H9 (cell line): ENCODE measurements at regions not wholly inside any gene's neighbourhood (a gene's known extent, or its start where the extent isn't known, plus 50 kb on each side); places are given as distances from the start of the nearest gene placed in this dataset.

Experiments
- DNase-seq: peaks from one replicate; pipeline ENCODE4 v3.0.0-alpha.2; 2017
- H2AFZ ChIP-seq: one replicate; pipeline ENCODE4 v1.6.1; 2013; ENCODE audit warnings: mild to moderate bottlenecking, low read length, control low read depth, moderate library complexity
- H2AK5ac ChIP-seq: 2 replicates; pipeline ENCODE4 v1.6.1; 2013; ENCODE audit warnings: low read length, control low read depth, mixed read lengths; ENCODE audit not compliant: insufficient read length
- H2BK120ac ChIP-seq: one replicate; pipeline ENCODE4 v1.6.1; 2013; ENCODE audit warnings: low read depth, mild to moderate bottlenecking, low read length, control low read depth, inconsistent platforms; ENCODE audit not compliant: poor library complexity, severe bottlenecking
- H2BK12ac ChIP-seq: 2 replicates; pipeline ENCODE4 v1.6.1; 2013; ENCODE audit warnings: low read length, control low read depth, mixed read lengths, low read depth; ENCODE audit not compliant: insufficient read length
- H2BK15ac ChIP-seq: 2 replicates; pipeline ENCODE4 v1.6.1; 2013; ENCODE audit warnings: low read depth, low read length, control low read depth
- H2BK20ac ChIP-seq: one replicate; pipeline ENCODE4 v1.6.1; 2013; ENCODE audit warnings: low read depth, mild to moderate bottlenecking, low read length, control low read depth, inconsistent platforms; ENCODE audit not compliant: poor library complexity, severe bottlenecking
- H2BK5ac ChIP-seq: 2 replicates; pipeline ENCODE4 v1.6.1; 2013; ENCODE audit warnings: low read length, control low read depth, mixed read lengths; ENCODE audit not compliant: insufficient read length
- H3K14ac ChIP-seq: 2 replicates; pipeline ENCODE4 v1.6.1; 2013; ENCODE audit warnings: low read length, control low read depth; ENCODE audit not compliant: insufficient read depth
- H3K18ac ChIP-seq: 2 replicates; pipeline ENCODE4 v1.6.1; 2013; ENCODE audit warnings: low read depth, mild to moderate bottlenecking, mixed read lengths, low read length, control low read depth; ENCODE audit not compliant: insufficient read length
- H3K23ac ChIP-seq: 2 replicates; pipeline ENCODE4 v1.6.1; 2013; ENCODE audit warnings: low read length, control low read depth, mixed read lengths, low read depth; ENCODE audit not compliant: insufficient read length
- H3K23me2 ChIP-seq: 2 replicates; pipeline ENCODE4 v1.6.1; 2013; ENCODE audit warnings: low read depth, mild to moderate bottlenecking, mixed read lengths, low read length, control low read depth; ENCODE audit not compliant: insufficient read length, poor library complexity, severe bottlenecking
- H3K27ac ChIP-seq: 2 replicates; pipeline ENCODE4 v1.5.1; 2013; ENCODE audit warnings: low read length, control low read depth, mixed read lengths, low read depth; ENCODE audit not compliant: insufficient read length
- H3K27me3 ChIP-seq: 2 replicates; pipeline ENCODE4 v1.6.1; 2013; ENCODE audit warnings: low read length, control low read depth, inconsistent platforms; ENCODE audit not compliant: insufficient read depth
- H3K4ac ChIP-seq: 2 replicates; pipeline ENCODE4 v1.6.1; 2013; ENCODE audit warnings: low read depth, mild to moderate bottlenecking, control low read depth, inconsistent platforms, low read length, moderate library complexity
- H3K4me1 ChIP-seq: 2 replicates; pipeline ENCODE4 v1.6.1; 2013; ENCODE audit warnings: low read length, control low read depth, inconsistent platforms; ENCODE audit not compliant: insufficient read depth
- H3K4me2 ChIP-seq: 2 replicates; pipeline ENCODE4 v1.6.1; 2013; ENCODE audit warnings: low read length, control low read depth, mixed read lengths; ENCODE audit not compliant: insufficient read length, insufficient read depth
- H3K56ac ChIP-seq: 2 replicates; pipeline ENCODE4 v1.6.1; 2013; ENCODE audit warnings: low read depth, mild to moderate bottlenecking, mixed read lengths, low read length, control low read depth; ENCODE audit not compliant: insufficient read length
- H3K79me1 ChIP-seq: 2 replicates; pipeline ENCODE4 v1.6.1; 2013; ENCODE audit warnings: low read depth, mild to moderate bottlenecking, moderate library complexity, low read length, control low read depth, inconsistent platforms; ENCODE audit not compliant: insufficient read depth, poor library complexity, severe bottlenecking
- H3K79me2 ChIP-seq: 2 replicates; pipeline ENCODE4 v1.6.1; 2013; ENCODE audit warnings: low read length, control low read depth, inconsistent platforms; ENCODE audit not compliant: insufficient read depth
- H3K9ac ChIP-seq: 2 replicates; pipeline ENCODE4 v1.6.1; 2013; ENCODE audit warnings: low read length, control low read depth, mixed read lengths; ENCODE audit not compliant: insufficient read length; ENCODE audit errors: extremely low read depth
- H3K9me3 ChIP-seq: one replicate; pipeline ENCODE4 v1.6.1; 2013; ENCODE audit warnings: low read depth, low read length, inconsistent platforms; ENCODE audit not compliant: control insufficient read depth
- H3T11ph ChIP-seq: one replicate; pipeline ENCODE4 v1.6.1; 2013; ENCODE audit warnings: mild to moderate bottlenecking, low read length, control low read depth, inconsistent platforms
- H4K20me1 ChIP-seq: one replicate; pipeline ENCODE4 v1.6.1; 2013; ENCODE audit not compliant: control insufficient read depth, insufficient read length, insufficient read depth
- H4K5ac ChIP-seq: 2 replicates; pipeline ENCODE4 v1.6.1; 2013; ENCODE audit warnings: low read depth, mild to moderate bottlenecking, mixed read lengths, low read length, control low read depth; ENCODE audit not compliant: insufficient read length
- H4K8ac ChIP-seq: replicated peaks from 2 replicates; pipeline ENCODE4 v1.6.1; 2013; ENCODE audit warnings: low read length, control low read depth, mixed read lengths, low read depth; ENCODE audit not compliant: insufficient read length
- H4K91ac ChIP-seq: 2 replicates; pipeline ENCODE4 v1.6.1; 2013; ENCODE audit warnings: low read depth, mild to moderate bottlenecking, moderate library complexity, mixed read lengths, low read length, control low read depth; ENCODE audit not compliant: insufficient read length
- H3K27ac Mint-ChIP-seq, 3 experiments: 2 replicates in 2 of 3; 3 replicates in 1 of 3; pipeline ENCODE4 v1.8.0; 2020 to 2021; ENCODE audit warnings: mixed read lengths in 3 of 3, mild to moderate bottlenecking in 1 of 3, moderate library complexity in 1 of 3
- H3K27me3 Mint-ChIP-seq: 2 replicates; pipeline ENCODE4 v1.8.0; 2021; ENCODE audit warnings: low read depth, mild to moderate bottlenecking, moderate library complexity, mixed read lengths
- H3K36me3 Mint-ChIP-seq, 3 experiments: 2 replicates in 2 of 3; 3 replicates in 1 of 3; pipeline ENCODE4 v1.8.0; 2020 to 2021; ENCODE audit warnings: low read depth in 3 of 3, mixed read lengths in 3 of 3; ENCODE audit not compliant: insufficient read depth in 1 of 3
- H3K4me1 Mint-ChIP-seq, 2 experiments: 2 replicates each; pipeline ENCODE4 v1.8.0; 2020; ENCODE audit warnings: mixed read lengths in 2 of 2
- H3K4me3 Mint-ChIP-seq, 2 experiments: 2 replicates in 1 of 2; 3 replicates in 1 of 2; pipeline ENCODE4 v1.8.0; 2020 to 2021; ENCODE audit warnings: mild to moderate bottlenecking in 2 of 2, mixed read lengths in 2 of 2, moderate library complexity in 1 of 2
- H3K9me3 Mint-ChIP-seq, 2 experiments: 2 replicates in 1 of 2; 3 replicates in 1 of 2; pipeline ENCODE4 v1.8.0; 2020; ENCODE audit warnings: mild to moderate bottlenecking in 2 of 2, mixed read lengths in 2 of 2, moderate library complexity in 1 of 2
- WGBS: extraction: QIAGEN DNeasy Blood & Tissue Kit; methylation state at CpG from one replicate; pipeline ENCODE4 v1.1.7; 2013; ENCODE audit warnings: missing lambda C conversion rate, low lambda C conversion rate, mixed read lengths; ENCODE audit not compliant: insufficient read length; ENCODE audit errors: extremely low coverage; 5-methylcytosine and 5-hydroxymethylcytosine counted together
- TF ChIP-seq, protein P1 (sequence below): fragments of 200-600 bp; sonication (generic); conservative IDR thresholded peaks from 3 replicates; pipeline ENCODE4 v1.8.0; 2021; ENCODE audit warnings: antibody characterized with exemption, mild to moderate bottlenecking

GRCh38 chr4:128403586-128403985, 116.0 kb upstream of the PGRMC2 start:
- WGBS, result no CpG with 5 or more reads among the region's 2 CpGs
- H2BK12ac ChIP-seq, result no peak overlapping the region
- Mint-ChIP-seq H3K27ac (no peak overlapping the region; a peak in 1 of 7 replicates), H3K27me3 (no peaks in the 10 kb centered on the region), H3K36me3 (peaks cover 9 to 23% (median 10%) of the 10 kb centered on the region in 3 experiments), H3K4me1 (peaks cover 0 to 4% of the 10 kb centered on the region in 2 experiments; a peak in 2 of 4 replicates), H3K9me3 (peaks cover 8 to 21% of the 10 kb centered on the region in 2 experiments), H3K4me3 (no peak overlapping the region)
- no peaks in the 10 kb centered on the region for H4K20me1 ChIP-seq
- H3K4me2 ChIP-seq, result no peak overlapping the region
- H2BK120ac ChIP-seq, result no peak overlapping the region
- no peaks in the 10 kb centered on the region for H3K27me3 ChIP-seq
- H3K79me1 ChIP-seq, result no peaks in the 10 kb centered on the region
- H2BK15ac ChIP-seq, result no peak overlapping the region
- H2AK5ac ChIP-seq, result no peak overlapping the region
- no peak overlapping the region for H2BK5ac ChIP-seq
- no peaks in the 10 kb centered on the region for H3K79me2 ChIP-seq
- H4K8ac ChIP-seq, result no peak overlapping the region
- H3K23ac ChIP-seq, result no peak overlapping the region
- H3K4ac ChIP-seq, result no peak overlapping the region
- H2AFZ ChIP-seq, result no peak overlapping the region
- H3T11ph ChIP-seq, result no peak overlapping the region
- H2BK20ac ChIP-seq, result no peak overlapping the region
- H4K91ac ChIP-seq, result no peak overlapping the region
- DNase-seq, result no peak
- H3K27ac ChIP-seq, result no peak overlapping the region
- H4K5ac ChIP-seq, result no peak overlapping the region
- H3K9me3 ChIP-seq, result no peaks in the 10 kb centered on the region
- H3K9ac ChIP-seq, result no peak overlapping the region
- no peaks in the 10 kb centered on the region for H3K4me1 ChIP-seq
- H3K56ac ChIP-seq, result no peak overlapping the region
- H3K23me2 ChIP-seq, result no peaks in the 10 kb centered on the region
- H3K14ac ChIP-seq, result no peak overlapping the region
- TF ChIP-seq, protein P1, sequence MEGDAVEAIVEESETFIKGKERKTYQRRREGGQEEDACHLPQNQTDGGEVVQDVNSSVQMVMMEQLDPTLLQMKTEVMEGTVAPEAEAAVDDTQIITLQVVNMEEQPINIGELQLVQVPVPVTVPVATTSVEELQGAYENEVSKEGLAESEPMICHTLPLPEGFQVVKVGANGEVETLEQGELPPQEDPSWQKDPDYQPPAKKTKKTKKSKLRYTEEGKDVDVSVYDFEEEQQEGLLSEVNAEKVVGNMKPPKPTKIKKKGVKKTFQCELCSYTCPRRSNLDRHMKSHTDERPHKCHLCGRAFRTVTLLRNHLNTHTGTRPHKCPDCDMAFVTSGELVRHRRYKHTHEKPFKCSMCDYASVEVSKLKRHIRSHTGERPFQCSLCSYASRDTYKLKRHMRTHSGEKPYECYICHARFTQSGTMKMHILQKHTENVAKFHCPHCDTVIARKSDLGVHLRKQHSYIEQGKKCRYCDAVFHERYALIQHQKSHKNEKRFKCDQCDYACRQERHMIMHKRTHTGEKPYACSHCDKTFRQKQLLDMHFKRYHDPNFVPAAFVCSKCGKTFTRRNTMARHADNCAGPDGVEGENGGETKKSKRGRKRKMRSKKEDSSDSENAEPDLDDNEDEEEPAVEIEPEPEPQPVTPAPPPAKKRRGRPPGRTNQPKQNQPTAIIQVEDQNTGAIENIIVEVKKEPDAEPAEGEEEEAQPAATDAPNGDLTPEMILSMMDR, result no peak
- H3K18ac ChIP-seq, result no peak overlapping the region
